ENCODE measurements at regions not wholly inside any gene's neighbourhood (a gene's known extent, or its start where the extent isn't known, plus 50 kb on each side); places are given as distances from the start of the nearest gene placed in this dataset.
"Not testable (repeated sequence)": the region's sequence is repeated elsewhere in the genome, so short reads cannot be mapped to it uniquely, and the experiment has no call there.

- H3K27me3 ChIP-seq, result no peaks in the 10 kb centered on the region
Measured at GRCh38 chr12:38527631-38528030, 211.1 kb downstream of the ALG10B start.

GRCh38 chr12:38528527-38528926 lies 212.0 kb downstream of the ALG10B start:
- Histone ChIP-seq H3K9me2 (replicated peaks; ENCODE audit: insufficient read depth) (no peaks in the 10 kb centered on the region), H3K9me3 (ENCODE audit: low read depth) (no peaks in the 10 kb centered on the region), H3K4me2 (no peak overlapping the region), H3K27ac (no peak overlapping the region), H3K4me3 (no peak overlapping the region), H3K79me2 (no peaks in the 10 kb centered on the region), H4K20me1 (ENCODE audit: insufficient read depth, poor library complexity, severe bottlenecking) (no peaks in the 10 kb centered on the region), H3K36me3 (replicated peaks; ENCODE audit: insufficient read depth, low read depth) (no peaks in the 10 kb centered on the region), H3K27me3 (no peaks in the 10 kb centered on the region), H2AFZ (no peak overlapping the region), H3K4me1 (ENCODE audit: insufficient read depth) (no peaks in the 10 kb centered on the region)
- DNase-seq (ENCODE audit: low spot score), result no peak
- 85% methylated on average over 1 of the region's 1 CpG for WGBS (ENCODE audit: low lambda C conversion rate, missing lambda C conversion rate)
- TF ChIP-seq CTCF (IDR thresholded peaks at IDR 0.05; ENCODE audit: poor library complexity), result no peak
- no peak for TF ChIP-seq EZH2phosphoT487 (IDR thresholded peaks at IDR 0.05; ENCODE audit: low read depth, severe bottlenecking, unreplicated experiment)
- TF ChIP-seq EZH2 (IDR thresholded peaks at IDR 0.05; ENCODE audit: borderline replicate concordance), result no peak

More at GRCh38 chr12:38527631-38528030, 211.1 kb downstream of the ALG10B start:
- Histone ChIP-seq H4K20me1 (ENCODE audit: insufficient read depth, poor library complexity, severe bottlenecking) (no peaks in the 10 kb centered on the region), H3K9me2 (replicated peaks; ENCODE audit: insufficient read depth) (no peaks in the 10 kb centered on the region), H3K9me3 (ENCODE audit: low read depth) (no peaks in the 10 kb centered on the region), H3K36me3 (replicated peaks; ENCODE audit: insufficient read depth, low read depth) (no peaks in the 10 kb centered on the region), H2AFZ (no peak overlapping the region), H3K27ac (no peak overlapping the region), H3K4me2 (no peak overlapping the region), H3K4me1 (ENCODE audit: insufficient read depth) (no peaks in the 10 kb centered on the region), H3K4me3 (no peak overlapping the region), H3K79me2 (no peaks in the 10 kb centered on the region)
- WGBS (ENCODE audit: low lambda C conversion rate, missing lambda C conversion rate), result 71% methylated on average over 4 of the region's 4 CpGs
- TF ChIP-seq EZH2 (IDR thresholded peaks at IDR 0.05; ENCODE audit: borderline replicate concordance) (no peak), CTCF (IDR thresholded peaks at IDR 0.05; ENCODE audit: poor library complexity) (no peak), EZH2phosphoT487 (IDR thresholded peaks at IDR 0.05; ENCODE audit: low read depth, severe bottlenecking, unreplicated experiment) (no peak)
- DNase-seq (ENCODE audit: low spot score), result no peak

DNA sequence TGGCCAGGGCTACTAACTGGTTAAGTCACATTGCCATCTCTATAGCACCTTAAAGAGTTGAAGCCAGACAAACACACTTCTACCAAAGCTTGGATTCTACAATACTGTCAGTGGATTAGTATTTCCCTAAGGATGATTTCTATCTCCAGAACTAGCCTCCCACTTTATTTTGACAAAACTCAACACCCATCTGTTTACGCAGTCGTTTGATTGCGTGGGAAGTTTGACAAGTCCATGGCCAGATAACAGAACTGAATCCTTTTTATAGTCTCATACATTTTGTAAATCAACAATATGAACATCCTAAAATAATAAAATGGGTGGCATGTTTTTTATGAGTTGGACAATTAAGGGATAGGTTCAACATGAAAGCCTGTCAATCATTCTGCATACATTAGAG lies 212.7 kb downstream of the ALG10B start:
- not testable (repeated sequence) for H3K4me1 ChIP-seq (ENCODE audit: insufficient read depth); H3K9me3 ChIP-seq (ENCODE audit: low read depth); DNase-seq (ENCODE audit: low spot score); H3K36me3 ChIP-seq (replicated peaks; ENCODE audit: insufficient read depth, low read depth); H3K4me3 ChIP-seq; H3K4me2 ChIP-seq; H3K27me3 ChIP-seq; H2AFZ ChIP-seq; H3K27ac ChIP-seq; H3K9me2 ChIP-seq (replicated peaks; ENCODE audit: insufficient read depth); H3K79me2 ChIP-seq; H4K20me1 ChIP-seq (ENCODE audit: insufficient read depth, poor library complexity, severe bottlenecking)
- WGBS (ENCODE audit: low lambda C conversion rate, missing lambda C conversion rate), result 83% methylated on average over 3 of the region's 3 CpGs

DNA sequence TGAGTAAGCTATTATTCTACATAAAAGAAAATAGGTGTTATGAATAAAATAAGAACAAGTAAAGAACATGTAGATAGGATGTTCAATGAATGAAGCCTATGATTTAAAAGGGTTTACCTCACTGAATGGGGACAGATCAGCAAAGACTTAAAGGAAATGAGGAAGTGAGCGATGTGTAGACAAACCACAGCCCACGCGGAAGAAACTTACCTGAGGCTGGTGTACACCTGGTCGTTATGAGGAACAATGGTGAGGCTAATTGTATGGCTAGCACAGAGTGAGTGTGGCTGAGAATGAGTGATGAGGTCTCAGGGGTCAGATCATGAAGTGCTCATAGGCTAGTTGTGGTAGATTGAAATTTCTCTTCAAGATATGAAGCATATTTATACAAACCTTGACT lies 221.7 kb downstream of the ALG10B start:
- Histone ChIP-seq H3K9me2 (replicated peaks; ENCODE audit: insufficient read depth) (no peaks in the 10 kb centered on the region), H3K9me3 (ENCODE audit: low read depth) (no peaks in the 10 kb centered on the region), H4K20me1 (ENCODE audit: insufficient read depth, poor library complexity, severe bottlenecking) (no peaks in the 10 kb centered on the region), H3K36me3 (replicated peaks; ENCODE audit: insufficient read depth, low read depth) (no peaks in the 10 kb centered on the region), H2AFZ (no peak overlapping the region), H3K4me1 (ENCODE audit: insufficient read depth) (no peaks in the 10 kb centered on the region), H3K4me3 (no peak overlapping the region), H3K27me3 (no peaks in the 10 kb centered on the region), H3K4me2 (no peak overlapping the region), H3K79me2 (no peaks in the 10 kb centered on the region), H3K27ac (no peak overlapping the region)
- DNase-seq (ENCODE audit: low spot score), result no peak
- 65% methylated on average over 4 of the region's 4 CpGs for WGBS (ENCODE audit: low lambda C conversion rate, missing lambda C conversion rate)
- no peak for TF ChIP-seq CTCF (IDR thresholded peaks at IDR 0.05; ENCODE audit: poor library complexity)
- TF ChIP-seq EZH2phosphoT487 (IDR thresholded peaks at IDR 0.05; ENCODE audit: low read depth, severe bottlenecking, unreplicated experiment), result no peak
- no peak for TF ChIP-seq EZH2 (IDR thresholded peaks at IDR 0.05; ENCODE audit: borderline replicate concordance)
